ES-I3 (cell line): ENCODE measurements at regions not wholly inside any gene's neighbourhood (a gene's known extent, or its start where the extent isn't known, plus 50 kb on each side); places are given as distances from the start of the nearest gene placed in this dataset.

Source experiments
- H3K36me3 ChIP-seq: 2 replicates; pipeline ENCODE4 v1.6.1; 2013; ENCODE audit warnings: mild to moderate bottlenecking, low read length, control low read depth, moderate library complexity; ENCODE audit not compliant: insufficient read depth
- H3K4me1 ChIP-seq: 2 replicates; pipeline ENCODE4 v1.6.1; 2013; ENCODE audit warnings: mild to moderate bottlenecking, control low read depth, low read length; ENCODE audit not compliant: insufficient read depth
- H3K9ac ChIP-seq: 2 replicates; pipeline ENCODE4 v1.6.1; 2013; ENCODE audit warnings: low read depth, mild to moderate bottlenecking, low read length, moderate library complexity
- H3K9me3 ChIP-seq: 2 replicates; pipeline ENCODE4 v1.6.1; 2013; ENCODE audit warnings: mild to moderate bottlenecking, low read length, moderate library complexity; ENCODE audit not compliant: control insufficient read depth, insufficient read depth

- Histone ChIP-seq H3K9ac (no peak overlapping the region), H3K36me3 (no peaks in the 10 kb centered on the region), H3K4me1 (no peaks in the 10 kb centered on the region), H3K9me3 (no peaks in the 10 kb centered on the region; the same call in 1 of the 2 replicates)
Measured at GRCh38 chr18:2425426-2426317, 145.6 kb downstream of the METTL4 start.

DNA sequence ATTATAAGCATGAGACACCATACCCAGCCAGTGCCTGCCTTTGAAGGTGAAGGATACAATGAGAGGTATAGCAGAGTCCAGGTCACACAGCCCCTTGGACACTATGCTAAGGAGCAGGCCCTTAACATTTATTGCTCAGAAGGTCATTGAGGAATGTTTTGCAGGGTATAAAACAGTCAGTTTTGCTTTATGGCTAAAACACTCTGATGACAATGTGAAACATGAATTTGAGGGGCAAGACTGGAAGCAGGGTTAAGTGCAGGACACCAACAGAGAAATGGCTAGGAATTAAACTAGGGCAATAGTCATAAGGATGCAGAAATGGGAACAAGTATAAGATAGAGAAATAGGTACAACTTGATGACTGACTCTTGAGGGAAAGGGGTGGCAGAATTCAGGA lies 141.1 kb downstream of the METTL4 start:
- H3K36me3 ChIP-seq = no peaks in the 10 kb centered on the region
- no peak overlapping the region for H3K9ac ChIP-seq
- H3K9me3 ChIP-seq = no peaks in the 10 kb centered on the region; the same call in 1 of the 2 replicates
- H3K4me1 ChIP-seq = no peaks in the 10 kb centered on the region

- H3K36me3 ChIP-seq = no peaks in the 10 kb centered on the region
- H3K9me3 ChIP-seq = no peaks in the 10 kb centered on the region; the same call in 1 of the 2 replicates
- no peaks in the 10 kb centered on the region for H3K4me1 ChIP-seq
- no peak overlapping the region for H3K9ac ChIP-seq
Measured at GRCh38 chr18:2431806-2432205, 139.5 kb downstream of the METTL4 start.

DNA sequence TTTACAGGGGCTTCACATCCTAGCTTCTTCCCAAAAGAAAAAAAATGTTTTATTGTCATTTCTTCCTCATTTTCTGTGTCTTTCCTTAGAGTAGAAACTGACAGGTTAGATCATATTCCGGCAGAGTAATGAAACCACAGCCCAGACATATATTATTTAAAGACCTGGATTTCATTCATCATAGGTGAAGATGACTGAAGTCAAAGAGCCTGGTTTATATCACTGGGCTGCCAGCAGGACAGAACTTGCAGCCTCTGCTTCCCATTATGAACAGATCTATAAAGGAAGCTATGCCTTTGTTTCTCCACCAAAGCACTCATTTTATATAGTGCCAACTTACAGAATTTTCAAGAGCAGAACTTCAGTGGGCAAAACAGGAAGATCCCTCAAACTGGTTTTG lies 137.9 kb downstream of the METTL4 start:
- Histone ChIP-seq H3K36me3 (no peaks in the 10 kb centered on the region), H3K4me1 (no peaks in the 10 kb centered on the region), H3K9me3 (no peaks in the 10 kb centered on the region; the same call in 1 of the 2 replicates), H3K9ac (no peak overlapping the region)

DNA sequence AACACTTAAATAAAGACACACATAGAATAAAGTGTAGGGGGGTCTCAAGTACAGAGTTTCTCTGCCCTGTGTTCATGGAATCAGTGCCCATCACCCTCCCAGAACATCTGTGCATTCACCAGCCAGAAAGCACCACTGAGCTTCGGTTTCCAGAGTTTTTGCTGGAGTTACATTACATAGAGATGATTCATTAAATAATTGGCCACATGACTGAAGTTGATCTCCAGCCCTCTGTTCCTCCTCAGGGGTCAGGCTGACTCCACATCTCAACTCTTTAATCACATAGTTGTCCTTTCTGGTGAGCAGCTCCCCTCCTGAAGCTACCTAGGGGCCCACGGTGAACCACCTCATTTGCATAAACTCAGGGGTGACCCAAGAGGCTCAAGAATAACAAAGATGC lies 129.8 kb downstream of the METTL4 start:
- no peak overlapping the region for H3K9ac ChIP-seq
- no peaks in the 10 kb centered on the region for H3K36me3 ChIP-seq
- H3K9me3 ChIP-seq = no peaks in the 10 kb centered on the region
- H3K4me1 ChIP-seq = no peaks in the 10 kb centered on the region

DNA sequence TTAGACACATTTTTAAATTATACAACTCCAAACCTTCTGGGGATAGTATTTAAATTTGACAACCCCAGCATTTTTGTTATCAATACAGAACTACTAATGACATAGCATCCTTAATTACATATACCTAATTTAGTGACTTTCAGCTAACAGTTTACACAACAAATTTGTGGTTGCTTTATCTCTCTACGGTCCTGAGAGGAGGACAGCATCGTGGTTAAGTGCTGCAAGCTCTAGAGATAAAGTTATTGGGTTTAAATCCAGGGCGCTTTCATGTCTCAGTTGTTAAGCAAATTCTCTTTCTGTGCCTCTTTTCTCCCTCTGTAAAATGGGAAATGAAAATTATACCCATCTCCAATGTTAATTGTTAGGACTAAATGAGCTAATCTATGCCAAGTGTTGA lies 129.3 kb downstream of the METTL4 start:
- Histone ChIP-seq H3K36me3 (no peaks in the 10 kb centered on the region), H3K4me1 (no peaks in the 10 kb centered on the region), H3K9me3 (no peaks in the 10 kb centered on the region), H3K9ac (no peak overlapping the region)

DNA sequence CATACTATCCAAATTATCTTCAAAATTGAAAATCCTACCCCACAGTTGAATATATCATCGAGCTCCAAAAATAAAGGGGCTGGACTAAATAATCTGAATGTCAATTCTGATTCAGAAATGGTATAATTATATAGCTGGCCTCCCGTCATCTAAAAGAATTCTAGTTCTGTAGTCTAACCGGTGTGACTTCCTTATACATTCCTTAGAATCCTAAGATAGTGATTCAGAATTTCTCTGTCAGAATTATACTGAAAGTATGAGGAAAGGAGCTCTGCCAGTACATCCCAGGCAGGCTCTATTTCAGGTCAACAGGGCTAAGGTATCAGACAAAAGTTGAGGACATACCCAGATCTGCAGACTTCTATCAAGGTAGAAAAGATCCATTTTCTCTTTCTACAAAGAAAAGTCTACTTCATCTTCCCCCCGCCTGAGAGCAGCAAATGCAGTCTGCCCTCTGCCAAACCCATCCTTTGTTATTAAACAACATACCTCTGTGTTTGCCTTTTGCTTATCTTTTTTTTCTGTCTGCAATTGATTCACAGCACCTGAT lies 128.5 kb downstream of the METTL4 start:
- H3K9me3 ChIP-seq = no peaks in the 10 kb centered on the region
- no peak overlapping the region for H3K9ac ChIP-seq
- H3K4me1 ChIP-seq = no peaks in the 10 kb centered on the region
- no peaks in the 10 kb centered on the region for H3K36me3 ChIP-seq

GRCh38 chr18:2444201-2444875 lies 127.0 kb downstream of the METTL4 start:
- Histone ChIP-seq H3K9ac (no peak overlapping the region), H3K4me1 (no peaks in the 10 kb centered on the region), H3K36me3 (no peaks in the 10 kb centered on the region), H3K9me3 (no peaks in the 10 kb centered on the region)

DNA sequence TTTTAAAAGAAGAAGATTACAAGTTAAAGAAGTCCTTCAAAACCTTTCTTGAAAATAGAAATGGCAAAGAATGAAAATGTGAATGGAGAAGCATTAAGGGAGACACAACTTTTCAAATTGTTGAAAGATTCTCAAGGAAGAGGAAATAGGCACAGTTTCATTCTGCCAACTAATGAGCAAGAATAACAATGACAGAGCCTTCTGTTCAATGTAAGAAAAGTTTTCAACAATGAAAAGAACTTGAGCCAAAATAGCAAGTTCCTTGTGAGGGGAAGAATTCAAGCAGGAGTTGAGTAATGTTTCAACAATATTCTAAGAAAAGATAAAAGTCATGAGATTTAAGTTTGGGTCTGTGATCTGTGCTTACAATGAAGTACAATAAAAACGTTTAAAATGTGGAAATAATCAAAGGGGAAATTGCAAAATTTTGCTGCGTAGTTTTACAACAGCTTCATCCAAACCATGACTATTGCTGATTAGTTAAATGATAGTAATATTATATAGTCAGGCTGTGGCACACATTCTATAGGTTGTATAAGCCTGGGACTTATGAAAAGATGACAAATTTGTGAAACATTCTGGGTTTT lies 122.6 kb downstream of the METTL4 start:
- no peaks in the 10 kb centered on the region for H3K4me1 ChIP-seq

GRCh38 chr18:2451556-2451955 lies 119.7 kb downstream of the METTL4 start:
- no peaks in the 10 kb centered on the region for H3K9me3 ChIP-seq
- H3K4me1 ChIP-seq = no peaks in the 10 kb centered on the region
- no peaks in the 10 kb centered on the region for H3K36me3 ChIP-seq
- H3K9ac ChIP-seq = no peak overlapping the region

More for the DNA sequence above, 122.6 kb downstream of the METTL4 start:
- Histone ChIP-seq H3K9ac (no peak overlapping the region), H3K36me3 (no peaks in the 10 kb centered on the region), H3K9me3 (no peaks in the 10 kb centered on the region)

DNA sequence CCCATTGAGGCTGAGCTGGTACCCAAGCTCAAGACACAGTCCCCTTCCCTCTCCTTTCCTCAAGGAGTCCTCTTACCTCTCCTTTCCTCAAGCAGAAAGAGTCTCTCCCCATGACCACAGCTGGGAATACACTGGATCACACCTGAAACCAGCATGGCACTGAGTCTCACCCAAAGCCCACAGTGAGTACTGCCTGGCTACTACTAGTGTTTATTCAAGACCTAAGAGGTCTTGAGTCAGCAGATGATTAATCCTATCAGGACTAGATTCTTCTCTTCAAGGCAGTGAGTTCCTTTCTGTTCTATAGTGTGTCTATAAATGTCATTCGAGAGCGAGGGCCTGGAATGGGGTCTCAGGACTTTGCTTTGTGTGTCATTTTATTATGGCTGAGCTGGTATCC lies 111.4 kb downstream of the METTL4 start:
- H3K36me3 ChIP-seq = no peaks in the 10 kb centered on the region
- peaks cover 4% of the 10 kb centered on the region; the same call in 1 of the 2 replicates for H3K9me3 ChIP-seq
- no peak overlapping the region for H3K9ac ChIP-seq
- no peaks in the 10 kb centered on the region for H3K4me1 ChIP-seq

DNA sequence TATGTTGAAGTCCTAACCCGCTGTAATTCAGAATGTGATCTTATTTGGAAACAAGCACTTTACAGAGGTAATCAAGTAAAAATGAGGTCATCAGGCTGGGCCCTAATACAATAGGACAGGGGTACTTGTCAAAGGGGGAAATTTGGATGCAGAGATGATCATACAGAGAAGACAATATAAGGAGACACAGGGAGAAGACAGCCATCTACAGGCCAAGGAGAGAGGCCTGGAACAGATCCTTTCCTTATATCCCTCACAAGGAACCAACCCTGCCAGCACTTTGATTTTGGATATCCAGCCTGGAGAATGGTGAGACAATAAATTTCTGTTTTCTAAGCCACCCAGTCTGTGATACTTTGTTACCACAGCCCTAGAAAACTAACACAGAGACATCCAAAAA lies 104.3 kb downstream of the METTL4 start:
- H3K36me3 ChIP-seq = no peaks in the 10 kb centered on the region
- no peak overlapping the region for H3K9ac ChIP-seq
- no peaks in the 10 kb centered on the region for H3K4me1 ChIP-seq
- H3K9me3 ChIP-seq = no peaks in the 10 kb centered on the region

DNA sequence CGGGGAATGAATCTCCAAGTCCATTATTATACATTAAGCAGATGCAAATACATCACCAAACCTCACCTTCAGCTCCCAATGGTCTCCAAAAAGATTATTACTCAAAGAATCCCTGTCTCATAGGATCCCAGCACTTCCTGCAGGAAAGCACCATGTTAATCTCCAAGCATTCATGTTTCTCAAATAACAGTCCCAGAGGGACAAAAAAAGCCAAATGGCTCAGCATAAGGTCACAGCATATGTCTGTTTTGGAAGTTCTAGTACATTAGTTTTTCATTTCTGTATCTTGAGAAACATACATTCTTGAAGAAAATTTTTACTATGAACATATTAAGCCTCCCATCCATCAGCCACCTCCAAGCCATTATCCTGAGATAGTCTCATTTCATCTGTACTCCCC lies 103.3 kb downstream of the METTL4 start:
- H3K36me3 ChIP-seq = no peaks in the 10 kb centered on the region
- H3K9ac ChIP-seq = no peak overlapping the region
- no peaks in the 10 kb centered on the region for H3K4me1 ChIP-seq
- H3K9me3 ChIP-seq = no peaks in the 10 kb centered on the region

- Histone ChIP-seq H3K9me3 (no peaks in the 10 kb centered on the region), H3K9ac (no peak overlapping the region), H3K36me3 (no peaks in the 10 kb centered on the region), H3K4me1 (no peaks in the 10 kb centered on the region)
Measured at GRCh38 chr18:2471523-2471922, 99.8 kb downstream of the METTL4 start.
